Cardiac septum (tissue), 1 donor: ENCODE measurements at regions not wholly inside any gene's neighbourhood (a gene's known extent, or its start where the extent isn't known, plus 50 kb on each side); places are given as distances from the start of the nearest gene placed in this dataset.
"Not testable (repeated sequence)": the region's sequence is repeated elsewhere in the genome, so short reads cannot be mapped to it uniquely, and the experiment has no call there.

Experiments
- DNase-seq: peaks from one replicate; pipeline ENCODE4 v3.0.0-alpha.2; 2020; ENCODE audit warnings: low spot score
- intact Hi-C: fragments of 100-400 bp; cut with DNase I; formaldehyde crosslinking; loops from one replicate; pipeline ENCODE4 v1.14.0; 2022
- donor health status: DM: no; HTN: no; CAD: no.

- intact Hi-C loops = no loop called here
- no peak for DNase-seq
These were observed 546.0 kb upstream of the CCDC179 start for GRCh38 chr11:23406131-23406819.

- intact Hi-C loops = no loop called here
- no peak for DNase-seq
These were observed 552.8 kb upstream of the CCDC179 start for GRCh38 chr11:23413057-23413456.

- no peak for DNase-seq
- intact Hi-C loops = no loop called here
These were observed 562.8 kb upstream of the CCDC179 start for GRCh38 chr11:23423104-23423503.

GRCh38 chr11:23423656-23424055 is 563.4 kb upstream of the CCDC179 start:
- DNase-seq = no peak
- intact Hi-C loops = no loop called here

- DNase-seq = no peak
- intact Hi-C loops = no loop called here
These were observed 565.1 kb upstream of the CCDC179 start for GRCh38 chr11:23425381-23425780.

- intact Hi-C loops = no loop called here
These were observed 569.3 kb upstream of the CCDC179 start for GRCh38 chr11:23429569-23429968.

GRCh38 chr11:23453522-23453921 is 593.2 kb upstream of the CCDC179 start:
- DNase-seq = no peak
- intact Hi-C loops = no loop called here

More at GRCh38 chr11:23429569-23429968, 569.3 kb upstream of the CCDC179 start:
- DNase-seq = no peak

- intact Hi-C loops = no loop called here
- DNase-seq = no peak
These were observed 595.1 kb upstream of the CCDC179 start for GRCh38 chr11:23455321-23455891.

GRCh38 chr11:23457641-23458040 is 597.4 kb upstream of the CCDC179 start:
- intact Hi-C loops = no loop called here
- DNase-seq = no peak

- intact Hi-C loops = no loop called here
- DNase-seq = no peak
These were observed 611.6 kb upstream of the CCDC179 start for GRCh38 chr11:23471878-23472277.

- intact Hi-C loops = no loop called here
These were observed 613.5 kb upstream of the CCDC179 start for GRCh38 chr11:23473782-23474181.

GRCh38 chr11:23480736-23481135 is 620.5 kb upstream of the CCDC179 start:
- no peak for DNase-seq
- intact Hi-C loops = no loop called here

More at GRCh38 chr11:23473782-23474181, 613.5 kb upstream of the CCDC179 start:
- no peak for DNase-seq

- intact Hi-C loops, DNase-seq: not testable (repeated sequence)
These were observed 623.9 kb upstream of the CCDC179 start for GRCh38 chr11:23484146-23484545.

GRCh38 chr11:23484618-23485017 is 624.3 kb upstream of the CCDC179 start:
- intact Hi-C loops, DNase-seq: not testable (repeated sequence)

- intact Hi-C loops = no loop called here
- DNase-seq = no peak
These were observed 630.4 kb upstream of the CCDC179 start for GRCh38 chr11:23490557-23491235.

- no peak for DNase-seq
- intact Hi-C loops = no loop called here
These were observed 634.7 kb upstream of the CCDC179 start for GRCh38 chr11:23494981-23495380.

- no peak for DNase-seq
- intact Hi-C loops = no loop called here
These were observed 636.1 kb upstream of the CCDC179 start for GRCh38 chr11:23496340-23496739.

GRCh38 chr11:23497040-23497439 is 636.8 kb upstream of the CCDC179 start:
- DNase-seq = no peak
- intact Hi-C loops = no loop called here

- intact Hi-C loops = no loop called here
These were observed 642.1 kb upstream of the CCDC179 start for GRCh38 chr11:23502389-23502788.

GRCh38 chr11:23502826-23503225 is 642.6 kb upstream of the CCDC179 start:
- no peak for DNase-seq
- intact Hi-C loops = no loop called here

More at GRCh38 chr11:23502389-23502788, 642.1 kb upstream of the CCDC179 start:
- DNase-seq = no peak

GRCh38 chr11:23509023-23509422 is 648.7 kb upstream of the CCDC179 start:
- intact Hi-C loops = no loop called here

More at GRCh38 chr11:23509023-23509422, 648.7 kb upstream of the CCDC179 start:
- no peak for DNase-seq
